ENCODE measurements at regions not wholly inside any gene's neighbourhood (a gene's known extent, or its start where the extent isn't known, plus 50 kb on each side); places are given as distances from the start of the nearest gene placed in this dataset.
"Not testable (repeated sequence)": the region's sequence is repeated elsewhere in the genome, so short reads cannot be mapped to it uniquely, and the experiment has no call there.

DNA sequence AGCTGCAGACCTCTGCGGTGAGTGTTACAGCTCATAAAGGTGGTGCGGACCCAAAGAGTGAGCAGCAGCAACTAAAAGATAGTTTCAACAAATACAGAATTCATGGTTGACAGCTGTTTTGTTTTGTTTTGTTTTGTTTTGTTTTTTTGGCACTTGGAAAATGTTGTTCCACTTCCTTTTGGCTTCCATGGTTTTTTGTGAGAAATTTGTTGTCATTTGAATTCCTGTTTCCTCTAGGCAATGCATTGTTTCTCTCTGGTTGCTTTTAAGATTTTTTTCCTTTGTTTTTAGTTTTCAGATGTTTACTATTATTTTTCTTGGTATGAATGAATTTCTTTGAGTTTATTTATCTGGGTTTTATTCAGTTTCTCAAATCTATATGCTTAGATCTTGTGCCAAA is 229.4 kb downstream of the MID1IP1 start:
- no peak for DNase-seq (ENCODE audit: insufficient read length, low spot score)
- no peak for FAIRE-seq
- no peak for TF ChIP-seq POLR2A (IDR thresholded peaks at IDR 0.05; ENCODE audit: low read depth, low read length)

DNA sequence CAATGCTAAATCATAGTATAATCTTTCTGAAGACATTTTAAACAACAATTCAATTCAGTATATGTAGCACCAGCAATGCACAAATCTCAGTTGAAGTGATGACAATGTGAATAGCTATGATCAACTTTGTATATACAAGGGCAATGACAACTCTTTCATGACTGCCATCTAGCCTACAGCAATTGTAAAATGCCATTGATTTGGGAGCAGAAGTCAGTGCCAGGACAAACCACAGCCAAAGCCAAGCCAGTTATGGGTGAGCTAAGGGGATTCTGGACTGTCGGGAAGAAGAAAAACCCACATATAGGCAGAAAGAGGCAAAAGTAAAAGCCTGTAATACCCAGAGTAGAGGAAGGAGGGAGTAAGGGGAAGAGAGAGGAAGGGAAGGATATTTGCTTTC is 238.6 kb downstream of the MID1IP1 start:
- TF ChIP-seq POLR2A (IDR thresholded peaks at IDR 0.05; ENCODE audit: low read depth, low read length) = no peak
- no peak for FAIRE-seq

DNA sequence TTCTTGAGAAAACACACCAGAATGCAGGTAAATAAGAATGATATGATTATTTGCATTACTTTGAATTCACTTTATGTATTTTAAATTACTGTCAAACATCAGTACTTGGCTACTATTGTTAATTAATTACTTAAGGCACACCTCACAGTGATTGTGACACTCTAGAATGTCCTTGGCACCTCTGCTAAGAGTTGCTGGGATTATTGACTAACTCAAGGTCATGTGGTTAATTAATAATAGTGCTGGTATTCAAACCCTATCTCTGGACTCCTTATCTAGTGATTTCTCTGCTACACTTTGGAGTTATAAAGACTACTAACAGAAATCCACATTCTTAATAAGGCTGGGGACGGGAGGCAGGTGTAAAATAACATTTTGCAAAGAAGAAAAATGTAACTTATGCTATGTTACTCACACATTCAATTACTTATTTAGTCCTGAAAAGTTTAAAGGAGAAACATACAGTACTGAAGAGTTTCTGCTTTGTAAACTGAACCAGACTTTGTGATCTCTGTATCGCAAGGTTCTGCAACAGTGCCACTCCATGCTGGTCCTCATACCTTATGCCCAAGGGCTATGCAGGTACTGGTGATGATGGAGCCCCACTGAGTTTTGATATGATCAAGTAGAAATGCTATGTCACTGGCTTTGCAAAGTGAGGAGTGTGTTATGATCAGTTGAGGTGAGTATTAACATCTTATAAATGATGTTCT is 242.7 kb downstream of the MID1IP1 start:
- FAIRE-seq (no peak), DNase-seq (ENCODE audit: insufficient read length, low spot score) (no peak)
- TF ChIP-seq POLR2A (IDR thresholded peaks at IDR 0.05; ENCODE audit: low read depth, low read length) = no peak

More for the DNA sequence above, 238.6 kb downstream of the MID1IP1 start:
- no peak for DNase-seq (ENCODE audit: insufficient read length, low spot score)

DNA sequence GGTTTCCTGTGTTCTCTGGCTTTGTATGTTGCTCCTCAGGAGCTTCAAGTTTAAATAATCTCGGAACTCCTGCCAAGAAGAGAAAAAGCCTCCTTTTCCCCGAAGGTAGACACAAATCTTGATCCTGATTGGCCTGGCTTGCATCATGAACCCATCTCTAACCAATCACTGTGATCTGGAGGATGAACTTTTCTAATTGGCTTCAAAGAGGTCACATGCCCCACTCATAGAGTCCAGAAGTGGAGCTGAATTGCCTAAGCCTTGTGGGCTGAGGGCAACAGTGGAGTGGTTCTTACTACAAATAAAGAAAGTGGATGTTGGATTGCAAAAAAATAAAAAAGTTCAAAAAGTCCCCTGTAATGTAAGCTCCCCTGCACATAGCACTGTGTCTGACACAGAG is 245.9 kb downstream of the MID1IP1 start:
- FAIRE-seq (no peak), DNase-seq (ENCODE audit: insufficient read length, low spot score) (no peak)
- TF ChIP-seq POLR2A (IDR thresholded peaks at IDR 0.05; ENCODE audit: low read depth, low read length) = no peak

DNA sequence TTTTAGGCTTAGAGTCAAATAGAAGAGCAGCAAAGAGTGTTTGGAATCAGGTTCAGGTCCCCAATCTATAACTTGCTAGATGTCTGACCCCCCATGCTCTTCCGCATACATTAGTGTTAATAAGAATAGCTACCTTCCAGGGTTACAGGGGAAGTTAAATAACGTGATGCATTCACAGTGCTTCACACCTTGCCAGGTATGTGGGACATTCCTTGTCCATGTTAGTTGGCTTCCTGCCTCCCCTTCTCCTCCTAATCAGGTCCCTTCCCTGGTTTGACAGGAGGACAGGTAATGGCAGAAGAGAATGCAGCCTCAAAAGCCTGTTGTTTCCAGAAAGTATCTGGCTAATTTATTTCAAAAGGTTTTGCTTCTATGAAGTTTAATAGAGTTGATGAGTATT is 248.7 kb downstream of the MID1IP1 start:
- no peak for TF ChIP-seq POLR2A (IDR thresholded peaks at IDR 0.05; ENCODE audit: low read depth, low read length)
- no peak for DNase-seq (ENCODE audit: insufficient read length, low spot score)
- no peak for FAIRE-seq

DNA sequence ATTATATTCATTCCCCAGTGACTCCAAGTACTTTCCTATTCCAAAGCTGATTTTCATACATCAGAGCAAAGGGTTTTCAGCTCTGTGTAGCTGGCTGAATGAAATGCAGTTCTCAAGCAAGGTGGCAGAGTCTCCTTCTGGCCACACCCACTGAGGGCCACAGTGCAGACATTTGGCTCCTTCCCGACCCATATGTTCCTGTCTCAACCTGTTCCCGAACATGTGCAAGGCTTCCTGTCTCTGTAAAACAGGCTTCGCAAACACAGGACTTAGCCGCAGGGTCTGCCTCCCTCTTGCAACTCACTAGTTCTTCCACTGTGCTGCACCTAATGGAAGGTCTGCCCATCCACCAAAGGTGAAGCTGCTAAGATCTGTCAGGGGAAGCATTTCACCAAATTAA is 249.2 kb downstream of the MID1IP1 start:
- no peak for TF ChIP-seq POLR2A (IDR thresholded peaks at IDR 0.05; ENCODE audit: low read depth, low read length)
- DNase-seq (ENCODE audit: insufficient read length, low spot score) = no peak
- FAIRE-seq = no peak

DNA sequence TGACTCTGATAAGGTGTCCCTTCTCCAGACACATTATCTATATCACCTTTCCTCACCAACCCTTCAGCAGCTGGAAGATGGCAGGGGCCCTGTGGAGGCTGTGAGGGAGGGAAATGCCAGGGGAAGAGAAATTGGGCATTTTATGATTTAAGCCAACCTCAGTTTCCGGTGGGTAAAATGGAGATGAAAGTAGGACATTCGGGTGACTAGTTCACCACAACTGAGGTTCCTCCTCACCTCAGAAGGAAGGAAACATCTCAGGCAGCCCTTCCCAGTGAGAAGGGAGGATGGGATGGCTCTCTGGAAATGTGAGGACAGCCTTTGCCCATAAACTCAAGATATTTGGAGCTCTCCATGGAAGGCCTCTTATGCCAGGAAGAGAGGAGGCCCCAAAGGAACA is 251.5 kb downstream of the MID1IP1 start:
- DNase-seq (ENCODE audit: insufficient read length, low spot score) (no peak), FAIRE-seq (no peak)
- no peak for TF ChIP-seq POLR2A (IDR thresholded peaks at IDR 0.05; ENCODE audit: low read depth, low read length)

- no peak for DNase-seq (ENCODE audit: insufficient read length, low spot score)
- FAIRE-seq = no peak
- no peak for TF ChIP-seq POLR2A (IDR thresholded peaks at IDR 0.05; ENCODE audit: low read depth, low read length)
Observed at GRCh38 chrX:39058724-39059123, 257.5 kb downstream of the MID1IP1 start.

- no peak for TF ChIP-seq POLR2A (IDR thresholded peaks at IDR 0.05; ENCODE audit: low read depth, low read length)
- FAIRE-seq (no peak), DNase-seq (ENCODE audit: insufficient read length, low spot score) (no peak)
Observed at GRCh38 chrX:39059866-39060265, 258.6 kb downstream of the MID1IP1 start.

- TF ChIP-seq POLR2A (IDR thresholded peaks at IDR 0.05; ENCODE audit: low read depth, low read length) = no peak
- DNase-seq (ENCODE audit: insufficient read length, low spot score) (no peak), FAIRE-seq (no peak)
Observed at GRCh38 chrX:39063037-39063436, 261.8 kb downstream of the MID1IP1 start.

- FAIRE-seq = no peak
- no peak for DNase-seq (ENCODE audit: insufficient read length, low spot score)
- no peak for TF ChIP-seq POLR2A (IDR thresholded peaks at IDR 0.05; ENCODE audit: low read depth, low read length)
Observed at GRCh38 chrX:39063702-39064101, 262.4 kb downstream of the MID1IP1 start.

DNA sequence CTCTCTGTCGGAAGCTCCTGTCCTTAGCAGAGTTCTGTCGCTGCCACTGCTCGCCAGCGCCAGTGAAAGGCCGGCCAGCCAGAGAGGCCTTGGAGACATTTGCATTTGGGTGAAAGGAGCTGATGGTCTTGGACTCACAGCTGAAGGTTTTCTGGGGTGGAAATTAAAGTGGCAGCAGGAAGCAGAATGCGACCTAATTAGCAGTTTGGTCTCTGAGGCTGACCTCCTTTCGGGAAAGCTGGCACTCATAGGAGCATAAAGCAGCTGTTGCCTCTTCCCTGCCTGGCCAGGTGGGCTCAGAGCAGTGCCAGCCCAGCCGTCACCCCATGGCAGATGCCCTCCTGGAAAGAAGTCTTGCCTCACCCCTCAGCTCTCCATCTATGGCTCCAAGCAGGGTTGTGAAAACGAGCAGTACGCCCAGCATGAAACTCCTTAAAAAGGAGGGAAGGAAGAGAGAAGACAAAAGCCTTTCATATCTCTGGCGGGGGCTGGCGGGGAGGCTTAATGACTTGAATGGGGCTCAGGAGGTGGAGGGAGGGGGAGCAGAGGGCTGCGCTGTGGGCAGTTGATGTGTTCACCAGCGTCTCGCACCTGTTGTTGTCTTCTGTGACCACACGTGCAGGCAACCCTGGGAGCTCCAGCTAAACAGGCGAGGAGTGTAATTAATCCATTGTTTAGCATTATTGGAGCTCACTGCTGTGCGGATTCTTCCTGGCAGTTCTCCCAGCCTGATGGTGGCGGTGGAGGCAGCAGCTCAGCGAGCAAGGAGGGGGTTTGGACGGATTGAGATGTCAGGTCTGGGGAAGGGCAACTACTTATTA is 264.0 kb downstream of the MID1IP1 start:
- no peak for TF ChIP-seq POLR2A (IDR thresholded peaks at IDR 0.05; ENCODE audit: low read depth, low read length)
- no peak for DNase-seq (ENCODE audit: insufficient read length, low spot score)
- FAIRE-seq = no peak

DNA sequence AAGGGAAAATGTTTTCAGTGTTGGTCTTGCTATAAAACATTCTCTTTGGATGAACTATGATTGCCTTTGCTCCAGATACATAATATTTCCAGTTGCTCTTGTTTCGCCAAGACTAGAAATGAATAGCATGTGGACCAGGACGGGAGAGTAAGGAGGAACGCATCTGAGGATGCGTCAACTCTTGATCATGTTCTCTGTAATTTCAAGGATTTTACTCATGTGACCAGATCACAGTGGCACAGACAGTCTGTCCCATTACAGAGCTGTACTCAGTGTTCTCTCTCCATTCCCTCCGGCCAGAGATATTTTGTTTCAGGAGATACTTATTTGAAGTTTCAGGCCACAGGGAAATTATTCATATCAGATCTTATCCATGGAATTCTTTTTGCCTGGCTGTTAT is 266.6 kb downstream of the MID1IP1 start:
- FAIRE-seq = no peak
- DNase-seq (ENCODE audit: insufficient read length, low spot score) = no peak
- no peak for TF ChIP-seq POLR2A (IDR thresholded peaks at IDR 0.05; ENCODE audit: low read depth, low read length)

GRCh38 chrX:39068634-39069033 is 267.4 kb downstream of the MID1IP1 start:
- FAIRE-seq; DNase-seq (ENCODE audit: insufficient read length, low spot score): not testable (repeated sequence)

DNA sequence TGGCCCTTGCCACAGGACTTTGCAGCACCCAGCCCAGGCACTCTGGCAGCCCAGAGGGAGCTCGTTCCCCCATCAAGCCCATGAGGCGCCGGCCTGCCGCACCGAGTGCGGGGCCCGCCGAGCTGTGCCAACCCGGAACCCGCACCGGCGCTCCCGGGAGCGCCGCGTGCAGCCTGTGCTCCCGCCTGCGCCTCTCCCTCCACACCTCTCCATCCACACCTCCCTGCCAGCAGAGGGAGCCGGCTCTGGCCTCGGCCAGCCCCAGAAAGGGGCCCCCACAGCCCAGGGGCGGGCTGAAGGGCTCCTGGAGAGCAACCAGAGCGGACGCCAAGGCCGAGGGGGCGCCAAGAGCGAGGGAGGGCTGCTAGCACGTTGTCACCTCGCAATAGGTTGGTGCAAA is 268.8 kb downstream of the MID1IP1 start:
- TF ChIP-seq POLR2A (IDR thresholded peaks at IDR 0.05; ENCODE audit: low read depth, low read length) = no peak
- DNase-seq (ENCODE audit: insufficient read length, low spot score) (no peak), FAIRE-seq (no peak)
